GM19043 (cell line): ENCODE measurements at regions not wholly inside any gene's neighbourhood (a gene's known extent, or its start where the extent isn't known, plus 50 kb on each side); places are given as distances from the start of the nearest gene placed in this dataset.

Experiments used
- ATAC-seq: cut with Tn5 transposase; IDR thresholded peaks from one replicate; pipeline ENCODE4 v1.9.1; 2021; ENCODE audit warnings: low read depth; ENCODE audit not compliant: unreplicated experiment

GRCh38 chr3:168544097-168544957 is 448.6 kb upstream of the GOLIM4 start:
- no peak for ATAC-seq

- no peak for ATAC-seq
These were observed 445.0 kb upstream of the GOLIM4 start for GRCh38 chr3:168540726-168541125.

DNA sequence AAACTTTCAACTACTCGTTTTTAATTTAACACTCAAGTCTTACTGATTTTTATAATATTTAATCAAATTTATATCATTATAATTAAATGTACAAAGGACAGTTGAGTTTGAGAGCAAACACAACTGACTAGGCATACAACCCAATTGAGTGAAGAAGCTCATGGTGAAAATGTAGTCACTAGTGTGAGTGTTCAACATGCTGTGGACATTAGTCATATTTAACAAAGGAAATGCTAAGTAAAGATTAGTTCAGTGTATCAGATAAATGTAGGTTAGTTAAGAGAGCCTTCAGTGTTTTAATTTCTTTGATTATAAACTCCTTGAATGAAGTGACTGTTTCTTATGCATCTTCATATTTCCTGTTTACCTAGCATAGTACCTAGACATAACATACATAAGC is 444.2 kb upstream of the GOLIM4 start:
- no peak for ATAC-seq

DNA sequence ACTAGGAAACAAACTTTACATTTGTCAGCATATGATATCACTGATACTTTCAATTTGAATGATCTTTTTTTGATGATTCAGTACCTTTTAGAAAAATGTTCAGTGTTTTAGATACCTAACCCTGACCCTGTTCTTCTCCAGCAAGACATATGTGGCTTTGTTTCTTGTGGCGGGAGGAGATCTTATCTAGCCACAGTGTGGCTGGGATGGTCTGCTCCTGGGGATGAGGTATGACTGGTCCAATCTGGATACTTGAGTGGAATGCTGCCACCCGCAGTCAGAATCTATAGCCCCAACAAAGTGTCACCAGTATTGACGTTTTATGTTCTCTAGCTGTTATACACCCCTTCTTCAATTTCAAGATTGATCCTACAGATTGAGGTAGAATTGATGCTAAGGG is 439.0 kb upstream of the GOLIM4 start:
- ATAC-seq, result no peak

- ATAC-seq, result no peak
These were observed 437.9 kb upstream of the GOLIM4 start for GRCh38 chr3:168533600-168533999.

- no peak for ATAC-seq
These were observed 436.4 kb upstream of the GOLIM4 start for GRCh38 chr3:168532135-168532534.

DNA sequence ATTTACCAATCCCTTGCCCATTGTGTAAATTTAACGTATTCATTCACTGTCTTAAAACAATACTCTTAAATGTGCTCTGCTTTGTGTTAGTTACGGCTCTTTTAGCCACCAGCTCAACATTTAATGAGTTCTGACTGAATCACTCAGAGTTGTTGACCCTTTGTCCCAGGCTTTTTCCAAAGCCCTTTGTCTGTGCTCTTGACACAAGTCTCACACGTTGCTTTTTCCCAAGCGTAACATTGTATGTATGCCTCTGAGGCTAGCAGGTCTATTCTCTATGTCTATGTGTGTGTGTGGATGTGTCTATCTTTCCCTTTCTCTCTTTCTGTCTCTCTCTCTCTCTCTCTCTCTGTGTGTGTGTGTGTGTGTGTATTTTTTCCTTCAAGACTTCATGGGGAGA is 435.4 kb upstream of the GOLIM4 start:
- no peak for ATAC-seq

GRCh38 chr3:168524129-168524528 is 428.4 kb upstream of the GOLIM4 start:
- no peak for ATAC-seq

DNA sequence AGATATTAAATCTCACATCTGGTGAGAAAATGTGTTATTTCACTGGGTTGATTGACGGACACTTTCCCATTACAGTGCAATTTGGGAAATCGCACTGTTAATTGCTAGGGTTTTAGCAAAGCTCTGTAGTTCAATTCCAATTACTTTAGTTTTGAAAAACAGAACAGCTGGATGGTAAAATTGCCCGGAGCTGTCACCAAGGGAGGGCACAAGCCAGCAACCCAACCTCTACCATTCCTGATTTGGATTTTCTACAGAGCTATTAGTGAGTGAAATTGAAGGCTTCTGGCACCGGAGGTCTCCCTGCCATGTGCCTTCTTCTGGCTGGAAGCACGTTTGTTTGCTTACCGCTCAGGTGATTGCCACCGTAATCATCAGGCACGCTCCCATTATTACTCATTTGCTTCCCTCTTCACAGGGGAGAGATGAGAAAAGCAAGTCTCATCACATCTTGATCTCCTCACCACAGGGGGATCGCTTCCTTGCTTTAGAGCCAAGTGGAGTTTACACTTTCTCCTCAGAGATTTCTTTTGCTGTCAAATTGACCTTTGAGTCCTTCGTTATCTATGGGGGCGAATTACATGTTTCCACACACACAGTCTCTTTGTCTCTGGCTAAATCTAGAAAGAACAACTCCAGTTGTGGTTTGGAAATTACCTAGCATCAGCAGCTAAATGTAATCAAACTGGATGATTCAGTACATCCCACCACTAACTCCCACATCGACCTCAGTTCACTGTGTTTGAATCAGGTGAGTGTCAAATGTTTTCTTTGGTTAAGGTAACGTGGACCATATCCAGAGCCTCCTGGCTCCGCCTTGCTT is 421.7 kb upstream of the GOLIM4 start:
- ATAC-seq, result no peak

GRCh38 chr3:168514252-168514651 is 418.5 kb upstream of the GOLIM4 start:
- no peak for ATAC-seq

DNA sequence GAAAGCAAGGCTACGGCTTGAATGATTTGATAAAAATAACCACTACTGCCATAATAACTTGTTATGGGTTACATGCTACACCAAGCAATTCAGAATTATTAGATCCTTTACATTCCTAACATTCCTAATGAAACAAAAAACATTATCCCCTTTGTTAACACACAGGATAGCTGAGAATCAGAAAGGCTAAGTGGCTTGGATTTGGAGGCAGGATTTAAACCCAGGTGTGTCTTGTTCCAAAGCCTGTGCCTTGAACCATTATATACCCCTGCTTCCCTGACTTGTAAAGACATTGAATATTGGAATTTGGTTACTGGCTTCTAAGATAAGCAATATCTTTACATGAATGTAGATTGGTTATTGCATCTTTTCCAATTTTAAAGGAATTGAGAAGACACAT is 417.1 kb upstream of the GOLIM4 start:
- ATAC-seq, result no peak

DNA sequence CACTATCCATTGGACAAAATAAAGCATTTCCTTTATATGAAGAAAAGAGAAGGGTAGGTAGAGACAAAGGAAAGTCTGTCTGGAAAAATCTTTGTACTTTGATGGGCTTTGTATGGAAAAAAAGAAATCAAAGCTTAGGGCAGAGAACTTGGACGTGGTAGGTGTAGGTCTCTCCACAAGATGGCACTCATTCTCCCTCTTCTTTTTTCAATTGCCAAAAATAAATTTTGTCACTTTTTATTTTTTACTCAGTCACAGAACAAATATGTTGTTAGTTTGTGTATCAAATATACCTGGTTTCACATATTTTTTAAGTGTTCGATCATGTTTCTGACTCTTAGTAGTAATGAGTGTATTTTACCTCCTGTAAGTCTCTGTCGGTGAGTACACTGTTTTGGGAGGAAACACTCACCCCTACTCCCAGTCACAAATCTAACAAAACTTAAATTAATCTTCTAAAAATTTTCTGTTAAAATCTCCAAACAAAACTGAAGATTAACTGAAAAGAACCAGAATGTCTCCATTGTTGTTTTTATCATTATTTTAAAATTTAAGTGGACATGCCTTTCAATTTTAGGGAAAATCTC is 415.8 kb upstream of the GOLIM4 start:
- ATAC-seq, result no peak

GRCh38 chr3:168506589-168506988 is 410.9 kb upstream of the GOLIM4 start:
- no peak for ATAC-seq

GRCh38 chr3:168501570-168501969 is 405.8 kb upstream of the GOLIM4 start:
- ATAC-seq, result no peak

GRCh38 chr3:168498194-168498593 is 402.5 kb upstream of the GOLIM4 start:
- ATAC-seq, result no peak

- ATAC-seq, result no peak
These were observed 402.0 kb upstream of the GOLIM4 start for GRCh38 chr3:168497741-168498140.

- ATAC-seq, result no peak
These were observed 401.5 kb upstream of the GOLIM4 start for GRCh38 chr3:168497183-168497582.

- no peak for ATAC-seq
These were observed 400.2 kb upstream of the GOLIM4 start for GRCh38 chr3:168495932-168496331.

GRCh38 chr3:168495270-168495669 is 399.5 kb upstream of the GOLIM4 start:
- ATAC-seq, result no peak

DNA sequence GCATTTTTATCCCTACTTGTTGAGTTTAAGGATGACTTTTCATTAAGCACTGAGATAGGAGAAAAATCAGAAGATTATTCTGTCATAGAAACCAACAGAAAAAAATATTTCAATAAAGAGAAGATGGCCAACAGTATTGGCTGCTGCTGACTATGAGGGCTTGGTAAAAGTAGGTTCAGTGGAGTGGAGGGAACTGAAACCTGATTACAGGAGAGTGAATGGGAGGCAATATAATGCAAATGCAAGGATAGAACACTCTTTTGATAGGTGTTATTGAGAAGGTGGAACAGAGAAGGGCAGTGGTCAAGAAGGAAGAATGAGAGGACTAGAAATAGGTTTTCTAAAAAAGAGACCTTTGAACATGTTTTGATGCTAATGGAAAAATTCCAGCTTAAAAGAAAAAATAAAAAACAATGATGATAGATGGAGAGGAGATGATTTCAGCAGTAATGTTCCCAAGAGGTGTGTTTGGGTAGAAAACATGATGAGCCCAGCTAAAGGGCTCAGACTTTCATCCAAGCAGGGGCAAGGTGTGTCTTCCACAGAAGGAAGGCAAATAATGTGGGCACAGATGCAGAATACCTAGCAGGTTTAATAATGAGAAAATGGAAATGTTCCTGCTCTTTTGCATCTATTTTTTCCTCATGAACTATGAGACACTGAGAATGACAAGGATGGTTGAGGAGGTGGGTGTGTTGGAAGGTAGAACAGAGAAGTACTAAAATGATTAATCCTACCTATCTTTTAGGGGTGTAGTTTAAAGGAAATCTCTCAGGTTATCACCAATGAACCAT is 397.9 kb upstream of the GOLIM4 start:
- no peak for ATAC-seq

DNA sequence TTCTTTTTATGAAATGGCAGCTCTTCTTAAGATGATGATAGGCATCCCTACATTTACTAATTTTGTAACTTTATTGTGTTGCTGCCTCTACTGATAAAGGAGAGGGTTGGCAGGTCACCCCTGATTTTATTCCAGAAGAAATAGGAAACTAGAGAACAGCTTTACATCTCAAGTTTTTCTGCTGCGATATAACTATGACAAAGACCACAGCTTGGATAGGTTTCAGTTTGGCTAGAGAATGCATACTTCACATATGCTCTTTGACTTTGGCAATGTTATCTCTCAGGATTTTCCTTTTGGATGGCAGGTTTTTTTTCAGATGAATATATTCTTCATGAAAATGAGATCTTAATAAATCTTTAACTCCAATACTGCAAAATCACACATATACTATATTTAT is 395.3 kb upstream of the GOLIM4 start:
- no peak for ATAC-seq
